ENCODE measurements at regions not wholly inside any gene's neighbourhood (a gene's known extent, or its start where the extent isn't known, plus 50 kb on each side); places are given as distances from the start of the nearest gene placed in this dataset.

DNA sequence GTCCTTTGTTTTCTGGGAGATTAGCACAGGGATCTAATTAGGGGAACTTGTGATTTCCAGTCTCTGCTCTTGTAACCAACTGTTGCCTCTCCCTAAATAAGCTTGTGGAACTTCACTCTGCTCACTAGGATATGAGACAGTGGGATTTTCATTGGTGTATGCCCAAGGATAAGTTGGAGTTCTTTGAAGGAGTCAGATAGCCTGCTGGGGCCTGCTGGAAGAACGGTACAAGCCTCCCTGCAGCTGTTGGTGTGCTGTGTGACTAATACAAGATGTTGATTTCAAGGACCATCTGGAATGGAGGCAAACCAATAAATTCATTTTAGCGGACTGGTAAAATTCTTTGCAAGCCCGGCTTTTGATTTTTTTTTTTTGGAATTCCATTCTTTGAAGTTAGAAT lies 167.0 kb downstream of the AASDH start (continued):
- TF ChIP-seq, protein P1, sequence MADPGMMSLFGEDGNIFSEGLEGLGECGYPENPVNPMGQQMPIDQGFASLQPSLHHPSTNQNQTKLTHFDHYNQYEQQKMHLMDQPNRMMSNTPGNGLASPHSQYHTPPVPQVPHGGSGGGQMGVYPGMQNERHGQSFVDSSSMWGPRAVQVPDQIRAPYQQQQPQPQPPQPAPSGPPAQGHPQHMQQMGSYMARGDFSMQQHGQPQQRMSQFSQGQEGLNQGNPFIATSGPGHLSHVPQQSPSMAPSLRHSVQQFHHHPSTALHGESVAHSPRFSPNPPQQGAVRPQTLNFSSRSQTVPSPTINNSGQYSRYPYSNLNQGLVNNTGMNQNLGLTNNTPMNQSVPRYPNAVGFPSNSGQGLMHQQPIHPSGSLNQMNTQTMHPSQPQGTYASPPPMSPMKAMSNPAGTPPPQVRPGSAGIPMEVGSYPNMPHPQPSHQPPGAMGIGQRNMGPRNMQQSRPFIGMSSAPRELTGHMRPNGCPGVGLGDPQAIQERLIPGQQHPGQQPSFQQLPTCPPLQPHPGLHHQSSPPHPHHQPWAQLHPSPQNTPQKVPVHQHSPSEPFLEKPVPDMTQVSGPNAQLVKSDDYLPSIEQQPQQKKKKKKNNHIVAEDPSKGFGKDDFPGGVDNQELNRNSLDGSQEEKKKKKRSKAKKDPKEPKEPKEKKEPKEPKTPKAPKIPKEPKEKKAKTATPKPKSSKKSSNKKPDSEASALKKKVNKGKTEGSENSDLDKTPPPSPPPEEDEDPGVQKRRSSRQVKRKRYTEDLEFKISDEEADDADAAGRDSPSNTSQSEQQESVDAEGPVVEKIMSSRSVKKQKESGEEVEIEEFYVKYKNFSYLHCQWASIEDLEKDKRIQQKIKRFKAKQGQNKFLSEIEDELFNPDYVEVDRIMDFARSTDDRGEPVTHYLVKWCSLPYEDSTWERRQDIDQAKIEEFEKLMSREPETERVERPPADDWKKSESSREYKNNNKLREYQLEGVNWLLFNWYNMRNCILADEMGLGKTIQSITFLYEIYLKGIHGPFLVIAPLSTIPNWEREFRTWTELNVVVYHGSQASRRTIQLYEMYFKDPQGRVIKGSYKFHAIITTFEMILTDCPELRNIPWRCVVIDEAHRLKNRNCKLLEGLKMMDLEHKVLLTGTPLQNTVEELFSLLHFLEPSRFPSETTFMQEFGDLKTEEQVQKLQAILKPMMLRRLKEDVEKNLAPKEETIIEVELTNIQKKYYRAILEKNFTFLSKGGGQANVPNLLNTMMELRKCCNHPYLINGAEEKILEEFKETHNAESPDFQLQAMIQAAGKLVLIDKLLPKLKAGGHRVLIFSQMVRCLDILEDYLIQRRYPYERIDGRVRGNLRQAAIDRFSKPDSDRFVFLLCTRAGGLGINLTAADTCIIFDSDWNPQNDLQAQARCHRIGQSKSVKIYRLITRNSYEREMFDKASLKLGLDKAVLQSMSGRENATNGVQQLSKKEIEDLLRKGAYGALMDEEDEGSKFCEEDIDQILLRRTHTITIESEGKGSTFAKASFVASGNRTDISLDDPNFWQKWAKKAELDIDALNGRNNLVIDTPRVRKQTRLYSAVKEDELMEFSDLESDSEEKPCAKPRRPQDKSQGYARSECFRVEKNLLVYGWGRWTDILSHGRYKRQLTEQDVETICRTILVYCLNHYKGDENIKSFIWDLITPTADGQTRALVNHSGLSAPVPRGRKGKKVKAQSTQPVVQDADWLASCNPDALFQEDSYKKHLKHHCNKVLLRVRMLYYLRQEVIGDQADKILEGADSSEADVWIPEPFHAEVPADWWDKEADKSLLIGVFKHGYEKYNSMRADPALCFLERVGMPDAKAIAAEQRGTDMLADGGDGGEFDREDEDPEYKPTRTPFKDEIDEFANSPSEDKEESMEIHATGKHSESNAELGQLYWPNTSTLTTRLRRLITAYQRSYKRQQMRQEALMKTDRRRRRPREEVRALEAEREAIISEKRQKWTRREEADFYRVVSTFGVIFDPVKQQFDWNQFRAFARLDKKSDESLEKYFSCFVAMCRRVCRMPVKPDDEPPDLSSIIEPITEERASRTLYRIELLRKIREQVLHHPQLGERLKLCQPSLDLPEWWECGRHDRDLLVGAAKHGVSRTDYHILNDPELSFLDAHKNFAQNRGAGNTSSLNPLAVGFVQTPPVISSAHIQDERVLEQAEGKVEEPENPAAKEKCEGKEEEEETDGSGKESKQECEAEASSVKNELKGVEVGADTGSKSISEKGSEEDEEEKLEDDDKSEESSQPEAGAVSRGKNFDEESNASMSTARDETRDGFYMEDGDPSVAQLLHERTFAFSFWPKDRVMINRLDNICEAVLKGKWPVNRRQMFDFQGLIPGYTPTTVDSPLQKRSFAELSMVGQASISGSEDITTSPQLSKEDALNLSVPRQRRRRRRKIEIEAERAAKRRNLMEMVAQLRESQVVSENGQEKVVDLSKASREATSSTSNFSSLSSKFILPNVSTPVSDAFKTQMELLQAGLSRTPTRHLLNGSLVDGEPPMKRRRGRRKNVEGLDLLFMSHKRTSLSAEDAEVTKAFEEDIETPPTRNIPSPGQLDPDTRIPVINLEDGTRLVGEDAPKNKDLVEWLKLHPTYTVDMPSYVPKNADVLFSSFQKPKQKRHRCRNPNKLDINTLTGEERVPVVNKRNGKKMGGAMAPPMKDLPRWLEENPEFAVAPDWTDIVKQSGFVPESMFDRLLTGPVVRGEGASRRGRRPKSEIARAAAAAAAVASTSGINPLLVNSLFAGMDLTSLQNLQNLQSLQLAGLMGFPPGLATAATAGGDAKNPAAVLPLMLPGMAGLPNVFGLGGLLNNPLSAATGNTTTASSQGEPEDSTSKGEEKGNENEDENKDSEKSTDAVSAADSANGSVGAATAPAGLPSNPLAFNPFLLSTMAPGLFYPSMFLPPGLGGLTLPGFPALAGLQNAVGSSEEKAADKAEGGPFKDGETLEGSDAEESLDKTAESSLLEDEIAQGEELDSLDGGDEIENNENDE (IDR thresholded peaks at IDR 0.05; ENCODE audit: insufficient replicate concordance, low read length): no peak
- TF ChIP-seq, protein P2, sequence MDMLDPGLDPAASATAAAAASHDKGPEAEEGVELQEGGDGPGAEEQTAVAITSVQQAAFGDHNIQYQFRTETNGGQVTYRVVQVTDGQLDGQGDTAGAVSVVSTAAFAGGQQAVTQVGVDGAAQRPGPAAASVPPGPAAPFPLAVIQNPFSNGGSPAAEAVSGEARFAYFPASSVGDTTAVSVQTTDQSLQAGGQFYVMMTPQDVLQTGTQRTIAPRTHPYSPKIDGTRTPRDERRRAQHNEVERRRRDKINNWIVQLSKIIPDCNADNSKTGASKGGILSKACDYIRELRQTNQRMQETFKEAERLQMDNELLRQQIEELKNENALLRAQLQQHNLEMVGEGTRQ (IDR thresholded peaks at IDR 0.05; ENCODE audit: low read length): no peak
- TF ChIP-seq, protein P3, sequence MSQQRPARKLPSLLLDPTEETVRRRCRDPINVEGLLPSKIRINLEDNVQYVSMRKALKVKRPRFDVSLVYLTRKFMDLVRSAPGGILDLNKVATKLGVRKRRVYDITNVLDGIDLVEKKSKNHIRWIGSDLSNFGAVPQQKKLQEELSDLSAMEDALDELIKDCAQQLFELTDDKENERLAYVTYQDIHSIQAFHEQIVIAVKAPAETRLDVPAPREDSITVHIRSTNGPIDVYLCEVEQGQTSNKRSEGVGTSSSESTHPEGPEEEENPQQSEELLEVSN (IDR thresholded peaks at IDR 0.05): no peak
- TF ChIP-seq JUN (IDR thresholded peaks at IDR 0.05; ENCODE audit: low read depth, low read length) (no peak), SUZ12 (IDR thresholded peaks at IDR 0.05; ENCODE audit: low read length) (no peak), SRF (IDR thresholded peaks at IDR 0.05; ENCODE audit: low read depth, low read length) (no peak), YY1 (IDR thresholded peaks at IDR 0.05; ENCODE audit: low read depth, low read length) (no peak), EGR1 (IDR thresholded peaks at IDR 0.05; ENCODE audit: borderline replicate concordance, low read depth, low read length) (no peak), HDAC6 (IDR thresholded peaks at IDR 0.05; ENCODE audit: low read depth, low read length) (no peak)
- TF ChIP-seq, protein P4, sequence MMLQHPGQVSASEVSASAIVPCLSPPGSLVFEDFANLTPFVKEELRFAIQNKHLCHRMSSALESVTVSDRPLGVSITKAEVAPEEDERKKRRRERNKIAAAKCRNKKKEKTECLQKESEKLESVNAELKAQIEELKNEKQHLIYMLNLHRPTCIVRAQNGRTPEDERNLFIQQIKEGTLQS (IDR thresholded peaks at IDR 0.05; ENCODE audit: insufficient read depth, low read depth, low read length): no peak
